Spleen (tissue), 7 donors: ENCODE measurements at regions not wholly inside any gene's neighbourhood (a gene's known extent, or its start where the extent isn't known, plus 50 kb on each side); places are given as distances from the start of the nearest gene placed in this dataset.

Source experiments
- POLR2A ChIP-seq, 3 donors: fragments of 450-650 bp; IDR thresholded peaks; one replicate each; pipeline ENCODE4 v1.5.1; 2017; ENCODE audit warnings: antibody characterized with exemption in 3 of 3, mild to moderate bottlenecking in 1 of 3
- TF ChIP-seq, protein P1 (sequence below), 11 experiments: fragments of 200-600 bp in 7 of 11; fragments of 450-650 bp in 4 of 11; sonication (generic) in 4 of 11; IDR thresholded peaks in 8 of 11; conservative IDR thresholded peaks in 3 of 11; 1 replicate in 7 of 11; 2 replicates in 4 of 11; pipeline versions ENCODE4 v1.4.0 to v1.8.0; 2016 to 2021; ENCODE audit warnings: antibody characterized with exemption in 11 of 11, inconsistent platforms in 4 of 11, mild to moderate bottlenecking in 1 of 11
- donor health status: DM: no; HTN: no; CAD: no; lungs with moderate emphysema.
- donor health status: DM: no; HTN: no; CAD: no.
- donor health status: DM: no; HTN: no; CAD: no.

DNA sequence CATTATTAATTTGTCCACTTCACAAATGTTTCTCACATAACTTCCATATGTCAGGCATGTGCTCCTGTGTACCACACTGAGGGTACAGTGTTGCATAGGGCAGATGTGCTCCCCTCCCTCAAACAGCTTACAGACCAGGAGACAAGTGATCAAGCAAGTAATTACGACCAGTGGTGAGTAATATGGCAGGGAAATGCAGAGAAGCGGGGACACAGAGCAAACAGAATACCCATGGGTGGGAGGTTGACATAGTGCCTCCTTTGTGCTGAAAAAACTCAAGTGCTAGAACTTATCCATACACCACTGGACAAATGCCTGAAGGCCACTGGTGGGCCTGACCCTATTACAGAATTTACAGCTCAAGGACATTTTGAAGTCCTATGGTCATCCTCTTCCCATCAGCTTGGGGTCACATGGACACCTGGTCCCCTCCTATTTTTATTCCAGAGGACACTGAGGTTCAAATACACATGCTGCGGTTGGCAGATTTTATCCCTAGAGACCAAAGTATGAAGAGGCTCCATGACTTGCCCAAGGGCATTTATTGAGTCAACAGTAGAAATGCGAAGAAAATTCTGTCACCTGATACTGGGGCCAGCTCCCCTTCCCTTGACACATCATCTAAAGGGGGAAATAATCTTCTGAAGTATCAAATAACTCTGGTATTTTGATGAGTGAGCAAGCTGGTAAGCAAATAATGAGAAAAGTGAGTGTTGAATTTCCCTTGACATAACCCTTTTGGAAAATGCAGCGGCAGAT is 116.6 kb downstream of the QRSL1 start:
- TF ChIP-seq POLR2A (IDR thresholded peaks at IDR 0.05) = no peak
- TF ChIP-seq, protein P1, sequence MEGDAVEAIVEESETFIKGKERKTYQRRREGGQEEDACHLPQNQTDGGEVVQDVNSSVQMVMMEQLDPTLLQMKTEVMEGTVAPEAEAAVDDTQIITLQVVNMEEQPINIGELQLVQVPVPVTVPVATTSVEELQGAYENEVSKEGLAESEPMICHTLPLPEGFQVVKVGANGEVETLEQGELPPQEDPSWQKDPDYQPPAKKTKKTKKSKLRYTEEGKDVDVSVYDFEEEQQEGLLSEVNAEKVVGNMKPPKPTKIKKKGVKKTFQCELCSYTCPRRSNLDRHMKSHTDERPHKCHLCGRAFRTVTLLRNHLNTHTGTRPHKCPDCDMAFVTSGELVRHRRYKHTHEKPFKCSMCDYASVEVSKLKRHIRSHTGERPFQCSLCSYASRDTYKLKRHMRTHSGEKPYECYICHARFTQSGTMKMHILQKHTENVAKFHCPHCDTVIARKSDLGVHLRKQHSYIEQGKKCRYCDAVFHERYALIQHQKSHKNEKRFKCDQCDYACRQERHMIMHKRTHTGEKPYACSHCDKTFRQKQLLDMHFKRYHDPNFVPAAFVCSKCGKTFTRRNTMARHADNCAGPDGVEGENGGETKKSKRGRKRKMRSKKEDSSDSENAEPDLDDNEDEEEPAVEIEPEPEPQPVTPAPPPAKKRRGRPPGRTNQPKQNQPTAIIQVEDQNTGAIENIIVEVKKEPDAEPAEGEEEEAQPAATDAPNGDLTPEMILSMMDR (IDR thresholded peaks at IDR 0.05 in 8 of 11, conservative IDR thresholded peaks at IDR 0.05 in 3 of 11) = no peak
